ENCODE measurements at regions not wholly inside any gene's neighbourhood (a gene's known extent, or its start where the extent isn't known, plus 50 kb on each side); places are given as distances from the start of the nearest gene placed in this dataset.

- no peaks in the 10 kb centered on the region for H3K36me3 ChIP-seq (ENCODE audit: control insufficient read depth in 2 of 3, insufficient read depth in 3 of 3, low read length in 3 of 3)
- H3K9me3 ChIP-seq (ENCODE audit: control insufficient read depth in 2 of 3, insufficient read depth in 1 of 3, low read length in 3 of 3) = no peaks in the 10 kb centered on the region
- DNase-seq (no peak), FAIRE-seq (no peak)
- H3K27me3 ChIP-seq (ENCODE audit: control insufficient read depth, insufficient read depth, low read length) = no peaks in the 10 kb centered on the region
- H3K27ac ChIP-seq (ENCODE audit: low read depth in 2 of 2, low read length in 2 of 2) = no peak overlapping the region
- intact Hi-C loops (cut with DNase I) = loop anchor here (10.0 kb wide), 2 partner anchors 205 to 345 kb away; no protein-coding TSS in a partner anchor
- no peak overlapping the region for H3K4me3 ChIP-seq (ENCODE audit: low read length in 3 of 3)
- H3K4me1 ChIP-seq (ENCODE audit: control insufficient read depth in 2 of 3, insufficient read depth in 2 of 3, low read depth in 1 of 3, low read length in 3 of 3) = peaks cover 0 to 12% (median 8%) of the 10 kb centered on the region in 3 donors
- TF ChIP-seq, protein P1, sequence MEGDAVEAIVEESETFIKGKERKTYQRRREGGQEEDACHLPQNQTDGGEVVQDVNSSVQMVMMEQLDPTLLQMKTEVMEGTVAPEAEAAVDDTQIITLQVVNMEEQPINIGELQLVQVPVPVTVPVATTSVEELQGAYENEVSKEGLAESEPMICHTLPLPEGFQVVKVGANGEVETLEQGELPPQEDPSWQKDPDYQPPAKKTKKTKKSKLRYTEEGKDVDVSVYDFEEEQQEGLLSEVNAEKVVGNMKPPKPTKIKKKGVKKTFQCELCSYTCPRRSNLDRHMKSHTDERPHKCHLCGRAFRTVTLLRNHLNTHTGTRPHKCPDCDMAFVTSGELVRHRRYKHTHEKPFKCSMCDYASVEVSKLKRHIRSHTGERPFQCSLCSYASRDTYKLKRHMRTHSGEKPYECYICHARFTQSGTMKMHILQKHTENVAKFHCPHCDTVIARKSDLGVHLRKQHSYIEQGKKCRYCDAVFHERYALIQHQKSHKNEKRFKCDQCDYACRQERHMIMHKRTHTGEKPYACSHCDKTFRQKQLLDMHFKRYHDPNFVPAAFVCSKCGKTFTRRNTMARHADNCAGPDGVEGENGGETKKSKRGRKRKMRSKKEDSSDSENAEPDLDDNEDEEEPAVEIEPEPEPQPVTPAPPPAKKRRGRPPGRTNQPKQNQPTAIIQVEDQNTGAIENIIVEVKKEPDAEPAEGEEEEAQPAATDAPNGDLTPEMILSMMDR (IDR thresholded peaks at IDR 0.05; ENCODE audit: borderline replicate concordance, extremely low read depth, insufficient read depth) = no peak
- no peak overlapping the region for H3K9ac ChIP-seq (ENCODE audit: low read length in 3 of 3)
Observed at GRCh38 chr3:43159876-43160255, 54.0 kb upstream of the POMGNT2 start.

GRCh38 chr3:43159131-43159875, 53.4 kb upstream of the POMGNT2 start:
- Histone ChIP-seq H3K9ac (ENCODE audit: low read length in 3 of 3) (no peak overlapping the region), H3K27ac (ENCODE audit: low read depth in 2 of 2, low read length in 2 of 2) (no peak overlapping the region), H3K27me3 (ENCODE audit: control insufficient read depth, insufficient read depth, low read length) (no peaks in the 10 kb centered on the region), H3K9me3 (ENCODE audit: control insufficient read depth in 2 of 3, insufficient read depth in 1 of 3, low read length in 3 of 3) (no peaks in the 10 kb centered on the region), H3K4me3 (ENCODE audit: low read length in 3 of 3) (no peak overlapping the region), H3K4me1 (ENCODE audit: control insufficient read depth in 2 of 3, insufficient read depth in 2 of 3, low read depth in 1 of 3, low read length in 3 of 3) (peaks cover 0 to 12% (median 8%) of the 10 kb centered on the region in 3 donors), H3K36me3 (ENCODE audit: control insufficient read depth in 2 of 3, insufficient read depth in 3 of 3, low read length in 3 of 3) (no peaks in the 10 kb centered on the region)
- no peak for FAIRE-seq
- TF ChIP-seq, protein P1 (IDR thresholded peaks at IDR 0.05; ENCODE audit: borderline replicate concordance, extremely low read depth, insufficient read depth) = no peak
- DNase-seq = no peak
- intact Hi-C loops (cut with DNase I) = loop anchor here (10.0 kb wide), 2 partner anchors 205 to 345 kb away; no protein-coding TSS in a partner anchor

DNA sequence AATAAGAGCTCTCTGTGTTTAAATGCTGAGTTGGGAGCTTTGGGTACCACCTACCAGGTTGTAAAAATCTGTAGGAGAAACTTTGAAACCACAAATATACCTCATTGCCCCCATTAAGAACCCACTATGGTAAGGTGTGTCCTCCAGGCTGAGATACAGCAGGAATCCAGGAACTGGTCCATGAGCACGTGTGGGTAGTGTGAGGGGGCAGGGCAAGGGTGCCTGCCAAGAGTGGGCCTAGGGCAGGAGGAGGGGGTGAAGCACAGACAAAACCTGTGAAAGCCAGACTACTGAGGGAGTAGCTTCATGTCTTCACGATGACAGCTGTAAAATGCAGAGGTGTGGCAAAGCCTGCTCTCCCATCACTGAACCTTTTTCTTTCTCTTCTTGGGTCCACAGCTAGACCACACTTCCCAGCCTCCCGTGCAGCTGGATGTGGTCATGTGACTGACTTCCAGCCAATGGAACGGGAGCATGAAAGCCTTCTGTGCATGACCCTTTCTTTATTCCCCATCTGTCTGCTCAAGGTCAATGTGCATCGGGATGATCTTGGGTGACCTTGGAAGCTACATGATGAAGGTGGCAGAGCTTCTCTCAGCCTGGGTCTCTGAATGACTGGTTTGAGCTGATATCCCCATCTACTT, 51.1 kb upstream of the POMGNT2 start:
- H3K9me3 ChIP-seq (ENCODE audit: control insufficient read depth in 2 of 3, insufficient read depth in 1 of 3, low read length in 3 of 3) = no peaks in the 10 kb centered on the region
- intact Hi-C loops (cut with DNase I) = loop anchor here (10.0 kb wide), 2 partner anchors 202 to 348 kb away; no protein-coding TSS in a partner anchor
- no peak overlapping the region for H3K27ac ChIP-seq (ENCODE audit: low read depth in 2 of 2, low read length in 2 of 2)
- TF ChIP-seq, protein P1 (IDR thresholded peaks at IDR 0.05; ENCODE audit: borderline replicate concordance, extremely low read depth, insufficient read depth) = no peak
- H3K4me3 ChIP-seq (ENCODE audit: low read length in 3 of 3) = no peak overlapping the region
- no peaks in the 10 kb centered on the region for H3K36me3 ChIP-seq (ENCODE audit: control insufficient read depth in 2 of 3, insufficient read depth in 3 of 3, low read length in 3 of 3)
- H3K27me3 ChIP-seq (ENCODE audit: control insufficient read depth, insufficient read depth, low read length) = no peaks in the 10 kb centered on the region
- H3K9ac ChIP-seq (ENCODE audit: low read length in 3 of 3) = no peak overlapping the region
- DNase-seq = no peak
- H3K4me1 ChIP-seq (ENCODE audit: control insufficient read depth in 2 of 3, insufficient read depth in 2 of 3, low read depth in 1 of 3, low read length in 3 of 3) = peaks cover 0 to 3% (median 2%) of the 10 kb centered on the region in 3 donors
- FAIRE-seq = no peak
